A673 (cell line): ENCODE measurements at regions not wholly inside any gene's neighbourhood (a gene's known extent, or its start where the extent isn't known, plus 50 kb on each side); places are given as distances from the start of the nearest gene placed in this dataset.

Experiments
- BruUV-seq: library from RNA; stranded (reverse); fragments of 400-500 nt; replicated peaks from 2 replicates; lab custom pipeline; 2021; lab: Mats Ljungman, UMichigan
- CTCF ChIA-PET: fragments of 300-600 bp; sonication (Branson Sonifier 250); formaldehyde crosslinking; loops from one replicate; lab custom pipeline; 2022; ENCODE audit warnings: antibody characterized with exemption; lab: Charles Lee
- POLR2A ChIA-PET: fragments of 300-600 bp; sonication (Branson Sonifier 250); formaldehyde crosslinking; loops from one replicate; lab custom pipeline; 2022; ENCODE audit warnings: antibody characterized with exemption; ENCODE audit not compliant: low non-redundant PET; lab: Charles Lee
- DNase-seq: peaks from one replicate; pipeline ENCODE4 v3.0.0-alpha.2; 2015; ENCODE audit warnings: low spot score
- H3K27ac ChIP-seq: fragments of 200-600 bp; sonication (generic); 2 replicates; pipeline ENCODE4 v1.5.1; 2016; ENCODE audit warnings: mixed run types, low read depth, mild to moderate bottlenecking, mixed read lengths, antibody characterized with exemption, low read length; ENCODE audit not compliant: poor library complexity, severe bottlenecking
- H3K27me3 ChIP-seq: fragments of 200-600 bp; sonication (generic); replicated peaks from 2 replicates; pipeline ENCODE4 v1.6.1; 2017; ENCODE audit warnings: mixed run types, low read depth, mild to moderate bottlenecking, mixed read lengths, antibody characterized with exemption, low read length; ENCODE audit not compliant: insufficient read depth, poor library complexity
- H3K36me3 ChIP-seq: fragments of 200-600 bp; sonication (generic); 2 replicates; pipeline ENCODE4 v1.6.1; 2016; ENCODE audit warnings: mixed run types, mild to moderate bottlenecking, mixed read lengths, antibody characterized with exemption, low read length; ENCODE audit not compliant: insufficient read depth, poor library complexity, severe bottlenecking
- H3K4me1 ChIP-seq: fragments of 200-600 bp; sonication (generic); 2 replicates; pipeline ENCODE4 v1.6.1; 2017; ENCODE audit warnings: mixed run types, mild to moderate bottlenecking, mixed read lengths, antibody characterized with exemption, low read length; ENCODE audit not compliant: insufficient read depth, poor library complexity, severe bottlenecking
- H3K4me3 ChIP-seq: fragments of 200-600 bp; sonication (generic); 2 replicates; pipeline ENCODE4 v1.5.1; 2016; ENCODE audit warnings: low read depth, mixed run types, mild to moderate bottlenecking, mixed read lengths, low read length; ENCODE audit not compliant: poor library complexity, severe bottlenecking
- H3K9me3 ChIP-seq: fragments of 200-600 bp; sonication (generic); 2 replicates; pipeline ENCODE4 v1.6.1; 2016; ENCODE audit warnings: mixed run types, low read depth, mild to moderate bottlenecking, mixed read lengths, antibody characterized with exemption, low read length; ENCODE audit not compliant: poor library complexity, severe bottlenecking
- CTCF ChIP-seq: fragments of 300-800, 200-600 bp; sonication (generic); conservative IDR thresholded peaks from 2 replicates; pipeline ENCODE4 v1.5.1; 2017; ENCODE audit warnings: low read depth, mild to moderate bottlenecking, antibody characterized with exemption, low read length, moderate library complexity, mixed read lengths
- EZH2 ChIP-seq: fragments of 200-600 bp; sonication (generic); IDR thresholded peaks from 2 replicates; pipeline ENCODE4 v1.6.1; 2017; ENCODE audit warnings: borderline replicate concordance, low read depth, mild to moderate bottlenecking, mixed read lengths, antibody characterized with exemption, low read length; ENCODE audit not compliant: poor library complexity, severe bottlenecking
- intact Hi-C: fragments of 100-400 bp; cut with micrococcal nuclease; formaldehyde crosslinking; loops from one replicate; pipeline ENCODE4 v1.10.0; 2022; ENCODE audit not compliant: unreplicated experiment

- H3K9me3 ChIP-seq = no peaks in the 10 kb centered on the region
- no TSS peak for BruUV-seq
- H3K36me3 ChIP-seq = no peaks in the 10 kb centered on the region
- intact Hi-C loops = no loop called here
- no peak for TF ChIP-seq CTCF
- no peak for TF ChIP-seq EZH2
- H3K4me1 ChIP-seq = no peaks in the 10 kb centered on the region
- H3K27me3 ChIP-seq = no peaks in the 10 kb centered on the region
- H3K27ac ChIP-seq = no peak overlapping the region
- POLR2A ChIA-PET = no interaction called here
- CTCF ChIA-PET = interaction anchor here (0.7 kb wide), 1 partner anchor 977 kb away, joined by 6 read pairs; no protein-coding TSS in a partner anchor
- DNase-seq = no peak
- H3K4me3 ChIP-seq = no peak overlapping the region
Observed at GRCh38 chr11:82012276-82012675, 721.4 kb downstream of the FAM181B start.

GRCh38 chr11:82009133-82009532 lies 724.5 kb downstream of the FAM181B start:
- intact Hi-C loops = no loop called here
- H3K27ac ChIP-seq = no peak overlapping the region
- H3K4me1 ChIP-seq = peaks cover 13% of the 10 kb centered on the region
- ChIA-PET POLR2A (no interaction called here), CTCF (no interaction called here)
- TF ChIP-seq CTCF (no peak), EZH2 (no peak)
- H3K4me3 ChIP-seq = no peak overlapping the region
- no peaks in the 10 kb centered on the region for H3K36me3 ChIP-seq
- H3K9me3 ChIP-seq = no peaks in the 10 kb centered on the region
- no peak for DNase-seq
- H3K27me3 ChIP-seq = no peaks in the 10 kb centered on the region
- no TSS peak for BruUV-seq

- ChIA-PET CTCF (no interaction called here), POLR2A (no interaction called here)
- no peaks in the 10 kb centered on the region for H3K36me3 ChIP-seq
- H3K27ac ChIP-seq = no peak overlapping the region
- H3K27me3 ChIP-seq = no peaks in the 10 kb centered on the region
- H3K4me3 ChIP-seq = no peak overlapping the region
- no TSS peak for BruUV-seq
- no peak for TF ChIP-seq CTCF
- TF ChIP-seq EZH2 = no peak
- no peak for DNase-seq
- intact Hi-C loops = no loop called here
- H3K9me3 ChIP-seq = no peaks in the 10 kb centered on the region
- peaks cover 14% of the 10 kb centered on the region for H3K4me1 ChIP-seq
Observed at GRCh38 chr11:82007521-82007920, 726.1 kb downstream of the FAM181B start.
